ENCODE measurements at regions not wholly inside any gene's neighbourhood (a gene's known extent, or its start where the extent isn't known, plus 50 kb on each side); places are given as distances from the start of the nearest gene placed in this dataset.

DNA sequence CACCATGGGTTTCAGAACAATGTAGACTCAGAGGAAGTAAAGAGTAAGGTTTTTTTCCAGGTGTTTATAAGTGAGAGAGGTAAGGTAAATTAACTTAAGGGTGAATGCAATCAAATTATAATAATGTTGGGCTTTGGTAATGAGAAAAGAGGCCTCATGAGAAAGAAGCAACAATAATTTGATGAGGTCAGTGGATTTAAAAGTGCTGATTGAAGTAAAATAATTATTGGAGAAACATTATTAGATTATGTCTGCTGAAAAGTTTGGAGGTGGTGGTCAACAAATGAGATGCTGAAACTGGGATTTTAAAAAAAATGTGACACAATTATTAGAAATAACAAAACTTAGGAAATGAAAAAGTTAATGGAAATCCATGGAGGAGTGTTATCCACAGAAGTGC, 187.4 kb upstream of the BRINP3 start:
- BruUV-seq (replicated peaks): no TSS peak
- intact Hi-C loops (cut with micrococcal nuclease; ENCODE audit: unreplicated experiment) (no loop called here), in situ Hi-C loops (cut with HindIII; ENCODE audit: low pct_unique_long_range_greater_than_20kb, low sequenced_read_pairs) (no loop called here)
- ATAC-seq: no peak
- Histone ChIP-seq H3K4me1 (ENCODE audit: control insufficient read depth, insufficient read depth, low read length) (no peaks in the 10 kb centered on the region), H3K27ac (ENCODE audit: low read length) (no peak overlapping the region), H3K9me3 (ENCODE audit: control insufficient read depth, insufficient read depth, low read depth, low read length) (no peaks in the 10 kb centered on the region), H3K4me3 (ENCODE audit: low read depth in 2 of 2, low read length in 2 of 2) (no peak overlapping the region), H3K27me3 (ENCODE audit: control insufficient read depth, insufficient read depth, low read length) (no peaks in the 10 kb centered on the region), H3K36me3 (ENCODE audit: control insufficient read depth, insufficient read depth, low read length) (no peaks in the 10 kb centered on the region)
- POLR2A ChIA-PET: no interaction called here
- CTCF ChIA-PET: no interaction called here
- DNase-seq (ENCODE audit: low read depth, low spot score): no peak
- TF ChIP-seq, protein P1, sequence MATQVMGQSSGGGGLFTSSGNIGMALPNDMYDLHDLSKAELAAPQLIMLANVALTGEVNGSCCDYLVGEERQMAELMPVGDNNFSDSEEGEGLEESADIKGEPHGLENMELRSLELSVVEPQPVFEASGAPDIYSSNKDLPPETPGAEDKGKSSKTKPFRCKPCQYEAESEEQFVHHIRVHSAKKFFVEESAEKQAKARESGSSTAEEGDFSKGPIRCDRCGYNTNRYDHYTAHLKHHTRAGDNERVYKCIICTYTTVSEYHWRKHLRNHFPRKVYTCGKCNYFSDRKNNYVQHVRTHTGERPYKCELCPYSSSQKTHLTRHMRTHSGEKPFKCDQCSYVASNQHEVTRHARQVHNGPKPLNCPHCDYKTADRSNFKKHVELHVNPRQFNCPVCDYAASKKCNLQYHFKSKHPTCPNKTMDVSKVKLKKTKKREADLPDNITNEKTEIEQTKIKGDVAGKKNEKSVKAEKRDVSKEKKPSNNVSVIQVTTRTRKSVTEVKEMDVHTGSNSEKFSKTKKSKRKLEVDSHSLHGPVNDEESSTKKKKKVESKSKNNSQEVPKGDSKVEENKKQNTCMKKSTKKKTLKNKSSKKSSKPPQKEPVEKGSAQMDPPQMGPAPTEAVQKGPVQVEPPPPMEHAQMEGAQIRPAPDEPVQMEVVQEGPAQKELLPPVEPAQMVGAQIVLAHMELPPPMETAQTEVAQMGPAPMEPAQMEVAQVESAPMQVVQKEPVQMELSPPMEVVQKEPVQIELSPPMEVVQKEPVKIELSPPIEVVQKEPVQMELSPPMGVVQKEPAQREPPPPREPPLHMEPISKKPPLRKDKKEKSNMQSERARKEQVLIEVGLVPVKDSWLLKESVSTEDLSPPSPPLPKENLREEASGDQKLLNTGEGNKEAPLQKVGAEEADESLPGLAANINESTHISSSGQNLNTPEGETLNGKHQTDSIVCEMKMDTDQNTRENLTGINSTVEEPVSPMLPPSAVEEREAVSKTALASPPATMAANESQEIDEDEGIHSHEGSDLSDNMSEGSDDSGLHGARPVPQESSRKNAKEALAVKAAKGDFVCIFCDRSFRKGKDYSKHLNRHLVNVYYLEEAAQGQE (IDR thresholded peaks at IDR 0.05; ENCODE audit: insufficient read depth in 1 of 2, low read depth in 2 of 2, low read length in 1 of 2): no peak
- TF ChIP-seq, protein P2, sequence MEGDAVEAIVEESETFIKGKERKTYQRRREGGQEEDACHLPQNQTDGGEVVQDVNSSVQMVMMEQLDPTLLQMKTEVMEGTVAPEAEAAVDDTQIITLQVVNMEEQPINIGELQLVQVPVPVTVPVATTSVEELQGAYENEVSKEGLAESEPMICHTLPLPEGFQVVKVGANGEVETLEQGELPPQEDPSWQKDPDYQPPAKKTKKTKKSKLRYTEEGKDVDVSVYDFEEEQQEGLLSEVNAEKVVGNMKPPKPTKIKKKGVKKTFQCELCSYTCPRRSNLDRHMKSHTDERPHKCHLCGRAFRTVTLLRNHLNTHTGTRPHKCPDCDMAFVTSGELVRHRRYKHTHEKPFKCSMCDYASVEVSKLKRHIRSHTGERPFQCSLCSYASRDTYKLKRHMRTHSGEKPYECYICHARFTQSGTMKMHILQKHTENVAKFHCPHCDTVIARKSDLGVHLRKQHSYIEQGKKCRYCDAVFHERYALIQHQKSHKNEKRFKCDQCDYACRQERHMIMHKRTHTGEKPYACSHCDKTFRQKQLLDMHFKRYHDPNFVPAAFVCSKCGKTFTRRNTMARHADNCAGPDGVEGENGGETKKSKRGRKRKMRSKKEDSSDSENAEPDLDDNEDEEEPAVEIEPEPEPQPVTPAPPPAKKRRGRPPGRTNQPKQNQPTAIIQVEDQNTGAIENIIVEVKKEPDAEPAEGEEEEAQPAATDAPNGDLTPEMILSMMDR (IDR thresholded peaks at IDR 0.05): no peak
- no peak for TF ChIP-seq TCF7L2 (IDR thresholded peaks at IDR 0.05; ENCODE audit: low read depth, low read length)
- no peak for TF ChIP-seq SIN3A (IDR thresholded peaks at IDR 0.05; ENCODE audit: borderline replicate concordance, insufficient read depth, low read depth, low read length)
- no peak for TF ChIP-seq POLR2AphosphoS5 (IDR thresholded peaks at IDR 0.05; ENCODE audit: low read depth, low read length)

DNA sequence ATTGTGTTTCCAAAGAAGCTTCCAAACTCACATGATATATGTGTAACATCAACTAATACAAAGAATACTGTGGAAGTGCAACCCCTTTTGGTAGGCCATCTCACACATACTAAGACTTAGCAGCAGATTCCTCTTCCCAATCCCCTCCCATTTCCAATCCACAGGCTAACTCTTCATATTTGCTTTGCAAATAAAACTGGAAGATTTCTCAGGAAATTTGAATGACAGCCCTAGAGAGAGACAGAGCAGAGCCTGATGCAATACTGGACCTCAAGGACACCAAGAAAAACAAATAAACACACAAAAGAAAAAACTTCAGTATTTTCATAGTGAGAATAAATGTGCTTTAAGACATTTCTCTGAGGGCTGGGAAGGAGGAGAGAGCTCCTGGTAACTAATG, 190.2 kb upstream of the BRINP3 start:
- no peaks in the 10 kb centered on the region for H3K4me1 ChIP-seq (ENCODE audit: control insufficient read depth, insufficient read depth, low read length)
- H3K27me3 ChIP-seq (ENCODE audit: control insufficient read depth, insufficient read depth, low read length): no peaks in the 10 kb centered on the region
- intact Hi-C loops (cut with micrococcal nuclease; ENCODE audit: unreplicated experiment): no loop called here
- ChIA-PET POLR2A (no interaction called here), CTCF (no interaction called here)
- in situ Hi-C loops (cut with HindIII; ENCODE audit: low pct_unique_long_range_greater_than_20kb, low sequenced_read_pairs): no loop called here
- H3K27ac ChIP-seq (ENCODE audit: low read length): no peak overlapping the region
- no peaks in the 10 kb centered on the region for H3K9me3 ChIP-seq (ENCODE audit: control insufficient read depth, insufficient read depth, low read depth, low read length)
- ATAC-seq: no peak
- TF ChIP-seq SIN3A (IDR thresholded peaks at IDR 0.05; ENCODE audit: borderline replicate concordance, insufficient read depth, low read depth, low read length): no peak
- TF ChIP-seq, protein P2 (IDR thresholded peaks at IDR 0.05): no peak
- TF ChIP-seq, protein P1 (IDR thresholded peaks at IDR 0.05; ENCODE audit: insufficient read depth in 1 of 2, low read depth in 2 of 2, low read length in 1 of 2): no peak
- TF ChIP-seq TCF7L2 (IDR thresholded peaks at IDR 0.05; ENCODE audit: low read depth, low read length): no peak
- no peak for TF ChIP-seq POLR2AphosphoS5 (IDR thresholded peaks at IDR 0.05; ENCODE audit: low read depth, low read length)
- BruUV-seq (replicated peaks): no TSS peak
- H3K36me3 ChIP-seq (ENCODE audit: control insufficient read depth, insufficient read depth, low read length): no peaks in the 10 kb centered on the region
- DNase-seq (ENCODE audit: low read depth, low spot score): no peak
- no peak overlapping the region for H3K4me3 ChIP-seq (ENCODE audit: low read depth in 2 of 2, low read length in 2 of 2)
